NCI-H1092 treated with DMSO at 0.1 percent for 48 hours (cell line): ENCODE measurements at regions not wholly inside any gene's neighbourhood (a gene's known extent, or its start where the extent isn't known, plus 50 kb on each side); places are given as distances from the start of the nearest gene placed in this dataset.
"Not testable (repeated sequence)": the region's sequence is repeated elsewhere in the genome, so short reads cannot be mapped to it uniquely, and the experiment has no call there.

ENCODE experiments used
- DNase-seq: peaks from one replicate; lab custom pipeline; 2025; lab: John Stamatoyannopoulos, UW

GRCh38 chr2:138066139-138066806 is 102.0 kb downstream of the HNMT start:
- DNase-seq: no peak

- DNase-seq: no peak
These were observed 102.6 kb downstream of the HNMT start for GRCh38 chr2:138066841-138067240.

- not testable (repeated sequence) for DNase-seq
These were observed 104.4 kb downstream of the HNMT start for GRCh38 chr2:138068669-138069068.

- DNase-seq: not testable (repeated sequence)
These were observed 106.9 kb downstream of the HNMT start for GRCh38 chr2:138071042-138071719.

DNA sequence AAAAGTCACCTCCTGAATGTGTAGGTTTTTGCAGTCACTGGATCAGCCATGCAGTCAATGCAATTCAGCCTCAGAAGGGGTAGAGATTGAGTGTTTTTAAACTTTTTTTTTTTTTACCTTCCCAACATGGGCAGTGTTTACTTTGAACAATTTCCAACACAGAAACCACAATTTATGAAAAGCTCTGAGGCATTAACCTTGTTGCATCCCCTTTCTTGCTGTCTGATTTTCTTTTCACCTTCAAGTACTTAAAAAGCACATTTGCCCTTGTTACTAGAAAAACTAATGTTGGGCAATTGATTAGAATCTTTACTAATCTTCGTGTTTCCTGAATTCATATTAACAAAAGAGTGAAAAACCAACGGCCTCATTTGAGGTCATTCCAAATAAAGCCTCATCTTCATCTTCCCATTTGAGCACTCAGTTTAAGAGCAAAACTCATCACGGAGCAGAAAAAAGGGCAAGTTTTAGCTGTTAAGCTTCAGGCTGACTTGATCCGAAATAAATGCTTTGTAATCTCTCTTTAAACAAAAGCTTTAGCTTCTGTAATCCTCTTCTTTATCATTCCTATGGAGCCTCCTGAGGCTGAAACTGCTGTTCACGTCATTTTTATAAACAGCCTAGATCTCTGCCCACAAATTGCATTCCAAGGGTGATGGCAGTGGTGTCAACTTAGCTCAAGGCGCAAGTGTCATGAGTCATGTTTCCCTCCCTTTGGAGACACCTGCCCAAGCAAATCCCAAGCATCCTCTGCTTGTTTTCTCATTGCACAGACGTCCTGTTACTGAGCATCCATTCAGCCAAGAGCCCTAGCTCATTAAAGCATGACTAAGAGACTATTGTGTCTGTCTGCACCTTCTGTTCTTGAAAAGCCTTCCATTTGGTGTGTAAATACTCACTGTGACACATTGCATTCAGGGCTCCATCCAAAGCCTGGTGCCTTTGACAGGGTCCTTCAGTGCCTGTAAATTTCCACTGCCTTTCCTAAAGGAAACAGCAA is 107.7 kb downstream of the HNMT start:
- peak; percentile 90 for DNase-seq

DNA sequence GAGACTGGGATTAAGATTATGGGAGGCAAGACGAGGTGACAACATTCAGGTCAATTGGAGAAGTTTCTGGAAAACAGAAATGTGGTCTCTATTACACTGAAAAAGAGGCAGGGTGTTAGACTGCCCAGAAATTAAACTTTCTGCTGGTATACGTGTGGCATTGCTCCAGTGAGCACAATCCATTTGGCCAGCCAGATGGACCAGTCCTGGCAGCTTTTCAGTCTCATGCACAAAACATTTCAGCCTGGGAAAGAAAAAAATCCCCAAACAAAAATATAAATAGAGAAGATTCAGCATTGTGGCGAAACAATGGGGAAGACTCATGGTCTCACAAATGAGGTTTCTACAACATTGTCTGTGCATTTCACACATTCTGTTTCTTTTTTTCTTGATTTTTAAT is 113.9 kb downstream of the HNMT start:
- DNase-seq: no peak

DNA sequence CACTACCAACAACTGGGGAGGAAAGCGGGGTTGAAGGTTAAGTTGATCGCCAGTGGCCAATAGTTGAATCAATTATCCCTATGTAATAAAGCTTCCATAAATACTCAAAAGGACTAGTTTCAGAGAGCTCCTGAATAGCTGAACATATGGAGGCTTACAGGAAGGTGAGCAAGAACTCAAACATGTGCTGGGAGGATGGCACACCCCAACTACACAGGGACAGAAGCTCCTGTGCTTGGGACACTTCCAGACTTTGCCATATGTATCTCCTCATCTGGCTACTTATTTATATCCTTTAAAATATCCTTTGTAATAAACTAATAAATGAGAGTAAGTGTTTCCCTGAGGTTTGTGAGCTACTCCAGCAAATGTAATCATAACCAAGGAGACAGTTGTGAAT is 115.7 kb downstream of the HNMT start:
- no peak for DNase-seq

DNA sequence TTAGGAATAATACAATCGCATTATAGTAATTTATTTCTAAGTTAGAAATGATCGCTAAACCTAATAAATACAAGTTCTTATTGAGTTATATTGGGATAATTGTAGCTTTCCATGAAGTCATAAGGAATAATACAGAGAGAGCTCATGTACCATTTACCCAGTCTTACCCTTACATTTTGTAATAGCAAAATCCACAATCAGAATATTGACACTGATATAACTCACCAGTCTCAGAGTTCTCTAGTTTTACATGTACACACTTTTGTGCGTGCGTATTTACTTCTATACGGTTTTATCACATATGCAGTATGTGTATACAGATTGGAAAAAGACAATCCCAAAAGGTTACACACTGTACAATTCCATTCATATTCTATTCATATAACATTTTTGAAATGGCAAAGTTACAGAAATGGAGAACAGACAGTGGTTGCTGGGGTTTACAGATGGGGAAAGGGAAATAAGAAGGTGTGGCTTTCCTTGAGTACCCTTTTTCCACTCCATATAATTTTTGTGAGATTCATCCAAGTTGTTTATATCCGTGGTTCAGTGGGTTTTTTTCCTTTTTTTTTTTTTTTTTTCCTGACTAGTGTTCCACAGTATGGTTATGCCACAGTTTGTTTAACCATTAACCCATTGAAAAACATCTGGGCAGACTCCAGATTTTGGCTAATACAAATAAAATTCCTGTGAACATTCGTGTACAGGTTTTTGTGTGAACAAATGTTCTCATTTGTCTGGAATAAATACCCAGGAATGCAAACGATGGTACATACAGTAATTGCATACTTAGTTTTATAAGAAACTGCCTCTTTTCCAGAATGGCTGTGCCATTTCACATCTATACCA is 117.2 kb downstream of the HNMT start:
- no peak for DNase-seq

DNA sequence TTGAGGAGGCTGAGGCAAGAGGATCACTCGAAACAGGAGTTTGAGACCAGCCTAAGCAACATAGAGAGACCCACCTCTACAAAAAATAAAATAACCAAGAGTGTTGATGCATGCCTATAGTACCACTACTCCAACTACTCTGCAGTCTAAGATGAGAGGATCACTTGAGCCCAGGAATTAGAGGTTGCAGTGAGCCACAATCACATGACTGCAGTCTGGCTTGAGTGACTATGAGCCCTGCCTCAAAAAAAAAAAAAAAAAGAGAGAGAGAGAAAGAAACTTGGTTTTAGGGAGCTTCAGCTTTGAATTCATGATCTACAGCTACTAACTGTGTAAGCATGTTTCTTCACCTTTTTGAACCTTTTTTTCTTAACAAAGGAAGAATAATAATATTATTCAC is 119.9 kb downstream of the HNMT start:
- DNase-seq: no peak

GRCh38 chr2:138085441-138085840 is 121.2 kb downstream of the HNMT start:
- not testable (repeated sequence) for DNase-seq

GRCh38 chr2:138086576-138086975 is 122.3 kb downstream of the HNMT start:
- DNase-seq: no peak

DNA sequence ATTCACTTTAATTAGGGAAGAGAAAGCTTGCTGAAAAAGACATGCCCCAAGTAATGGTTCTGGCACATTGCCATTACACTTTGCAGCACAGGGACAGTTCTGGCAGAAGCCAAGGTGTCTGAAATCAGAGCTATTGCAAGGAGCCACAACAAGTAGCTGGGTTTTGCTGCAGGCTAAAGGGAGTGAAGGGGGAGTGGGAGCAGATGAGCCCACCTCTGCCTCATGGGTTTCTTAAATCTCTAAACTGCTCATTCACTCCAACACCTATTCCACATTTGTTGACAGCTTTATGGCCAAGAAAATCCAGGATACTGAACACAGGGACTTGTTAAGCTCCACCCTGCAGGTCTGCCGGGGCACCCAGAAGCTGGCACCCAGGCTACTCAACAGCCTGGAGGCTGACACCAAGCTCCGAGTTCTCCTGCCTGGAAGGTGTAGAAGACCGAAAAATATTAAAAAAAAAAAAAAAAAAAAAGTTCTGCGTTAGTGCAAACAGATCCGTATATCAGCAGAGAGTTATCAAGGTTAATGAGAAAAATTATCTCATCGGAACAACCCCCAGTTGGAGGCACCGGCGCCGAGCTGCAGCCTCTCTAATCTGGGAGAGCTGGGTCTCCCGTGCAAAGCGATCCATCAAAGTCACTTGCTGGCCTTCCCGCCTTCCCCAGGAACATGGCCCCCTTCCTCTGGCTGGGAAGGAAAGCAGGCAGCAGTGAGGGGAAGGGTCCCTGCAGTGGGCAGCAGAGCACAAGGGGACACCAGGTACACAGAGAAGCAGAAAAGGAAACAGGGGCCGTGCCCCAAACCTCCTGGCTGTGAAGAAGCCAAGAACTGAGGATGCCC is 123.7 kb downstream of the HNMT start:
- peak; percentile 26 for DNase-seq

GRCh38 chr2:138090330-138090729 is 126.1 kb downstream of the HNMT start:
- peak; percentile 57 for DNase-seq

- no peak for DNase-seq
These were observed 129.2 kb downstream of the HNMT start for GRCh38 chr2:138093455-138093854.

DNA sequence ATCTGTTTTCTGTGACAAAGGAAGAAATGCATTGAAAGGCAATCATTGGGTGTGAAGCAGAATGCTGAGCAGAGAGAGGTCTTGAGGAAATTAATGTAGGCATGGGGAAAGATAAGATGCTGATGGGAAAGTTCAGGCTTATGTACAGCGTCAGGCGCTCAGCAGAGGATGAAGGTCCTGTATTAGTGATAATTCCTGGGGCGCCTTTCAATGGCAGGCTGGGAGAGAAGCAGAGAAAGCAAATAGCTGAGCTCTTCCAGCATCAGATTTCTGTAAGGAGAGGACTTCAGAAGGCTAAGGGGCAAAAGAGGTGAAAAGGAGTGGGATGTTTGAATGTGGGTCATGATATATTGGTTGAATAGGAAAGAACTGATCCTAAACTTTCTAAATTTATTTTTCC is 129.8 kb downstream of the HNMT start:
- DNase-seq: no peak

- DNase-seq: no peak
These were observed 131.1 kb downstream of the HNMT start for GRCh38 chr2:138095336-138095735.

GRCh38 chr2:138099288-138099687 is 135.0 kb downstream of the HNMT start:
- not testable (repeated sequence) for DNase-seq

- no peak for DNase-seq
These were observed 137.4 kb downstream of the HNMT start for GRCh38 chr2:138101718-138102117.

- DNase-seq: no peak
These were observed 138.4 kb downstream of the HNMT start for GRCh38 chr2:138102664-138103063.

DNA sequence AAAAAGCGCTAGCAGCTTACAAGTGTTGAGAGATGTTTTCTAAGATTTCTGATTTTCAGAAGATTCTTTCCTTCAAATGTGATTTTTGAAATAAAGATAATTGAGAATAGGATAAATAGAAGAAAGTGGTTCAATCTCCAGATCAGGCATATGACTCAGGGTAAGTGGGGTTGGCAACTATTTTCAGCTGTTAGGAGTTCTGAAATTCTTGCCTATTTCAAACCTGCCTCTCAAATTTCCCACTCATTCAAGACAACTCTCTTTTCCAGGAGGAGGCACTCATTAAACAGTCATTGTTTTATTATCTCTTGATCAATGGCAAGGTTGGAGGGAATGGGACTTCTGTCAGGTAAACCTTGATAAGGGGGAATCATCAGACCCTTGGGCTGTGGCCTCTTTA is 138.9 kb downstream of the HNMT start:
- no peak for DNase-seq

- DNase-seq: no peak
These were observed 139.8 kb downstream of the HNMT start for GRCh38 chr2:138104071-138104470.
